ENCODE measurements at regions not wholly inside any gene's neighbourhood (a gene's known extent, or its start where the extent isn't known, plus 50 kb on each side); places are given as distances from the start of the nearest gene placed in this dataset.

GRCh38 chr7:110534241-110534931 lies 556.5 kb upstream of the LRRN3 start:
- TF ChIP-seq REST (IDR thresholded peaks at IDR 0.05; ENCODE audit: insufficient replicate concordance, low read depth), result no peak
- no peak for TF ChIP-seq CTCF (IDR thresholded peaks at IDR 0.05; ENCODE audit: insufficient read depth, low read length)
- TF ChIP-seq POLR2AphosphoS5 (IDR thresholded peaks at IDR 0.05; ENCODE audit: low read depth), result no peak

All from HL-60 (cell line).